Glutamatergic neuron (in vitro differentiated cells): ENCODE measurements at regions not wholly inside any gene's neighbourhood (a gene's known extent, or its start where the extent isn't known, plus 50 kb on each side); places are given as distances from the start of the nearest gene placed in this dataset.

Source experiments
- DNase-seq: peaks from one replicate; pipeline ENCODE4 v3.0.0; 2022
- H3K27ac Mint-ChIP-seq: one replicate; pipeline ENCODE4 v1.8.0; 2020; ENCODE audit warnings: mild to moderate bottlenecking, mixed read lengths, inconsistent platforms; ENCODE audit not compliant: unreplicated experiment
- H3K27me3 Mint-ChIP-seq: one replicate; pipeline ENCODE4 v1.8.0; 2020; ENCODE audit warnings: mild to moderate bottlenecking, moderate library complexity, mixed read lengths, inconsistent platforms; ENCODE audit not compliant: unreplicated experiment
- H3K36me3 Mint-ChIP-seq: one replicate; pipeline ENCODE4 v1.8.0; 2020; ENCODE audit warnings: mild to moderate bottlenecking, mixed read lengths, inconsistent platforms; ENCODE audit not compliant: unreplicated experiment
- H3K4me1 Mint-ChIP-seq: one replicate; pipeline ENCODE4 v1.8.0; 2020; ENCODE audit warnings: mild to moderate bottlenecking, low read depth, mixed read lengths, inconsistent platforms; ENCODE audit not compliant: unreplicated experiment
- H3K4me3 Mint-ChIP-seq: one replicate; pipeline ENCODE4 v1.8.0; 2020; ENCODE audit warnings: mild to moderate bottlenecking, mixed read lengths, inconsistent platforms; ENCODE audit not compliant: unreplicated experiment
- H3K9me3 Mint-ChIP-seq: one replicate; pipeline ENCODE4 v1.8.0; 2020; ENCODE audit warnings: mild to moderate bottlenecking, moderate library complexity, mixed read lengths, inconsistent platforms; ENCODE audit not compliant: unreplicated experiment
- TF ChIP-seq, protein P1 (sequence below): fragments of 200-600 bp; sonication (generic); IDR thresholded peaks from one replicate; pipeline ENCODE4 v1.5.0; 2021; ENCODE audit not compliant: partially characterized antibody, unreplicated experiment

DNA sequence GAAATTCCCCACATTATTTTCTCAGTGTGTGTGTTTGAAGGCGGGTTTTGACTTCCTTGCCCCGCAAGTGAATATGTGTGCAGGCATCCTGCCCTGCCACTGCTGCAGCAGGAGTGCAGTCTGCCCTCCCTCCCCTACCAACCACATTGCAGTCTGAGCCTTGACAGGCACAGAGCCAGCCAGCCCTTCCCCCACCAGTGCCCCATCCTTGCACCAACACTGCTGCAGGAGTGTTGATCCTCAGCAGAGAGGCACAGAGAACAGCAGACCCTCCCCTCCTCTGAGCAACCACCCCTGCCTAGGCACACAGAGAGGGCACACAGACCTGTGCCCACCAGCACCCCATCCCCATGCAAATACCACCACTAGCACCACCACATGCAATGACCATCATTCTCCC is 683.0 kb upstream of the PKDCC start:
- no peak overlapping the region for H3K27ac Mint-ChIP-seq
- H3K36me3 Mint-ChIP-seq, result no peaks in the 10 kb centered on the region
- no peak overlapping the region for H3K4me3 Mint-ChIP-seq
- DNase-seq, result no peak
- H3K27me3 Mint-ChIP-seq, result no peaks in the 10 kb centered on the region
- peaks cover 3% of the 10 kb centered on the region for H3K9me3 Mint-ChIP-seq
- TF ChIP-seq, protein P1, sequence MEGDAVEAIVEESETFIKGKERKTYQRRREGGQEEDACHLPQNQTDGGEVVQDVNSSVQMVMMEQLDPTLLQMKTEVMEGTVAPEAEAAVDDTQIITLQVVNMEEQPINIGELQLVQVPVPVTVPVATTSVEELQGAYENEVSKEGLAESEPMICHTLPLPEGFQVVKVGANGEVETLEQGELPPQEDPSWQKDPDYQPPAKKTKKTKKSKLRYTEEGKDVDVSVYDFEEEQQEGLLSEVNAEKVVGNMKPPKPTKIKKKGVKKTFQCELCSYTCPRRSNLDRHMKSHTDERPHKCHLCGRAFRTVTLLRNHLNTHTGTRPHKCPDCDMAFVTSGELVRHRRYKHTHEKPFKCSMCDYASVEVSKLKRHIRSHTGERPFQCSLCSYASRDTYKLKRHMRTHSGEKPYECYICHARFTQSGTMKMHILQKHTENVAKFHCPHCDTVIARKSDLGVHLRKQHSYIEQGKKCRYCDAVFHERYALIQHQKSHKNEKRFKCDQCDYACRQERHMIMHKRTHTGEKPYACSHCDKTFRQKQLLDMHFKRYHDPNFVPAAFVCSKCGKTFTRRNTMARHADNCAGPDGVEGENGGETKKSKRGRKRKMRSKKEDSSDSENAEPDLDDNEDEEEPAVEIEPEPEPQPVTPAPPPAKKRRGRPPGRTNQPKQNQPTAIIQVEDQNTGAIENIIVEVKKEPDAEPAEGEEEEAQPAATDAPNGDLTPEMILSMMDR, result no peak
- H3K4me1 Mint-ChIP-seq, result no peaks in the 10 kb centered on the region

DNA sequence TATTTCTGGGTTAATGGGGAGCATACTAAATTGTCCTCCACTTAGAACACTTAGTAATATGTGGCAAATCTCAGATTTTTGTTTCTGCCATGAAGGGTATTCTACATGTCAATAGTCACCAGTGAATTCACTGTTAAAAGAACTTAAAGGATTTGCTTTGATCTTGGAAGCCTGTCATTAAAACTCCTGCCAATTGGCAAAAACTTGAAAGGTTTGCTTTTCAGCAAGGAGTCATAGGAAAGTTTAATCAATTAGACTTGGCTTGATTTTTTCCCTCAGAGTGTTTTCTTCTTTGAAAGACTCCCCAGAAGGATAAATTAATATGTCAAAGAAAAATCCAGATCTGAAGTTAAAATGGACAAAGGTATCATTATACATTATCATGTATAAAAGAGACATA is 671.9 kb upstream of the PKDCC start:
- H3K27ac Mint-ChIP-seq, result no peak overlapping the region
- peaks cover 4% of the 10 kb centered on the region for H3K27me3 Mint-ChIP-seq
- no peaks in the 10 kb centered on the region for H3K9me3 Mint-ChIP-seq
- TF ChIP-seq, protein P1, result no peak
- H3K4me3 Mint-ChIP-seq, result no peak overlapping the region
- H3K36me3 Mint-ChIP-seq, result no peaks in the 10 kb centered on the region
- no peak for DNase-seq
- H3K4me1 Mint-ChIP-seq, result no peaks in the 10 kb centered on the region

DNA sequence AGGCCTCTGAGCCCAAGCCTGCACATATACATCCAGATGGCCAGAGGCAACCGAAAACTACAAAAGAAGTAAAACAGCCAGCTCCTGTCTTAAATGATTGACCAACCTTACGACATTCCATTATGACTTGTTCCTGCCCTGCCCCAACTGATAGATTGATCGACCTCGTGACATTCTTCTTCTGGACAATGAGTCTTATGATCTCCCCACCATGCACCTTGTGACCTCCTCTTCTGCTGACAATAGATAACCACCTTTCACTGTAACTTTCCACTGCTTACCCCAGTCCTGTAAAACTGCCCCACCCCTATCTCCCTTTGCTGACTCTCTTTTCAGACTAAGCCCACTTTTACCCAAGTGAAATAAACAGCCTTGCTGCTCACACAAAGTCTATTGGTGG is 670.0 kb upstream of the PKDCC start:
- Mint-ChIP-seq H3K9me3 (no peaks in the 10 kb centered on the region), H3K4me3 (no peak overlapping the region), H3K27me3 (peaks cover 2% of the 10 kb centered on the region), H3K27ac (no peak overlapping the region), H3K4me1 (no peaks in the 10 kb centered on the region), H3K36me3 (no peaks in the 10 kb centered on the region)
- DNase-seq, result no peak
- TF ChIP-seq, protein P1, result no peak

DNA sequence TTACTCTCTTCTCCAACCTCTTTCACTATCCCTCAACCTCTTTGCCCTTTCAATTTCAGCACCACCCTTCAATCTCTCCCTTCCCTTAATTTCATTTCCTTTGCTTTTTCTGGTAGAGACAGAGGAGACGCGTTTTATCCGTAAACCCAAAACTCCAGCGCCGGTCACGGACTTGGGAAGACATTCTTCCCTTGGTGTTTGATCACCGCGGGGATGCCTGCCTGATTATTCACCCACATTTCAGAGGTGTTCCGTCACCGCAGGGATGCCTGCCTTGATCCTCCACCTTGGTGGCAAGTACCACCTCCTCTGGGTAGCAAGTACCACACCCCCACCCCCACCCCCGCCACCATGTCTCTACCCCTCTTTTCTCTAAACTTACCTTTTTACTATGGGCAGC is 669.4 kb upstream of the PKDCC start:
- TF ChIP-seq, protein P1, result no peak
- H3K36me3 Mint-ChIP-seq, result no peaks in the 10 kb centered on the region
- H3K9me3 Mint-ChIP-seq, result no peaks in the 10 kb centered on the region
- H3K27ac Mint-ChIP-seq, result no peak overlapping the region
- no peak overlapping the region for H3K4me3 Mint-ChIP-seq
- no peaks in the 10 kb centered on the region for H3K4me1 Mint-ChIP-seq
- no peak for DNase-seq
- H3K27me3 Mint-ChIP-seq, result peaks cover 2% of the 10 kb centered on the region

DNA sequence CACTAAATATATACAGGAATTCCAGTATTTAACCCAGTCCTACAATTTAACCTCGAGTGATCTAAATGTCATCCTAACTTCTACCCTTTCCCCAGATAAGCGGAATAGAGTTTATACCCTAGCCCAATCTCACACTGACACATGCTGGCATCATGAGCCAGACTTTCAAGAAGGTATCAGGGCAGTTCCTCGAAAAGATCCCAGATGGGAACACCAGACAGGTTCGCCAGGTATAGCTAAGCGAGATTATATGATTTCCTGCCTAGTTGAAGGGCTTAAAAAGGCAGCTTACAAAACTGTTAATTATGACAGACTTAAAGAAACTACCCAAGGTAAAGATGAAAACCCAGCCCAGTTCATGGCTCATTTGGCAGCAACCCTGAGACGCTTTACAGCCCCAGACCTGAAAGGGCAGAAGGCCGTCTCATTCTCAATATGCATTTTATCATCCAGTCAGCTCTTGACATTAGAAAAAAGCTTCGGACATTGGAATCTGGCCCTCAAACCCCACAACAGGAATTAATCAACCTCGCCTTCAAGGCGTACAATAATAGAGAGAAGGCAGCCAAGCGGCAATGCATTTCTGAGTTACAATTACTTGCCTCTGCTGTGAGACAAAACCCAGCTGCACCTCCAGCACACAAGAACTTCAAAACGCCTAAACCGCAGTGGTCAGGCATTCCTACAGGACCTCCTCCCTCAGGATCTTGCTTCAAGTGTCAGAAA is 668.2 kb upstream of the PKDCC start:
- H3K4me3 Mint-ChIP-seq, result no peak overlapping the region
- TF ChIP-seq, protein P1, result no peak
- no peaks in the 10 kb centered on the region for H3K36me3 Mint-ChIP-seq
- H3K9me3 Mint-ChIP-seq, result no peaks in the 10 kb centered on the region
- no peak overlapping the region for H3K27ac Mint-ChIP-seq
- H3K27me3 Mint-ChIP-seq, result peaks cover 2% of the 10 kb centered on the region
- no peaks in the 10 kb centered on the region for H3K4me1 Mint-ChIP-seq
- DNase-seq, result no peak
